Stimulated activated effector memory CD8-positive, alpha-beta T cell treated with anti-CD3 and anti-CD28 coated beads, Interleukin-12 subunit alpha, Interleukin-12 subunit beta, amount 100 ng/mL, for 72 hours (primary cell): ENCODE measurements at regions not wholly inside any gene's neighbourhood (a gene's known extent, or its start where the extent isn't known, plus 50 kb on each side); places are given as distances from the start of the nearest gene placed in this dataset.

Experiments
- ATAC-seq: fragments of 150-1000 bp; cut with Tn5 transposase; 2 replicates; pipeline ENCODE4 v1.10.0; 2021
- DNase-seq, 2 donors: peaks; one replicate each; pipeline ENCODE4 v3.0.0; 2021 to 2022; ENCODE audit warnings: low spot score in 2 of 2
- H3K27ac Mint-ChIP-seq: one replicate; pipeline ENCODE4 v1.8.0; 2022; ENCODE audit warnings: mild to moderate bottlenecking, mixed read lengths
- H3K36me3 Mint-ChIP-seq: one replicate; pipeline ENCODE4 v1.8.0; 2022; ENCODE audit warnings: mild to moderate bottlenecking, mixed read lengths
- H3K4me1 Mint-ChIP-seq: one replicate; pipeline ENCODE4 v1.8.0; 2022; ENCODE audit warnings: mixed read lengths
- H3K4me3 Mint-ChIP-seq: one replicate; pipeline ENCODE4 v1.8.0; 2022; ENCODE audit warnings: mild to moderate bottlenecking, mixed read lengths
- H3K9me3 Mint-ChIP-seq: one replicate; pipeline ENCODE4 v1.8.0; 2022; ENCODE audit warnings: mixed read lengths

DNA sequence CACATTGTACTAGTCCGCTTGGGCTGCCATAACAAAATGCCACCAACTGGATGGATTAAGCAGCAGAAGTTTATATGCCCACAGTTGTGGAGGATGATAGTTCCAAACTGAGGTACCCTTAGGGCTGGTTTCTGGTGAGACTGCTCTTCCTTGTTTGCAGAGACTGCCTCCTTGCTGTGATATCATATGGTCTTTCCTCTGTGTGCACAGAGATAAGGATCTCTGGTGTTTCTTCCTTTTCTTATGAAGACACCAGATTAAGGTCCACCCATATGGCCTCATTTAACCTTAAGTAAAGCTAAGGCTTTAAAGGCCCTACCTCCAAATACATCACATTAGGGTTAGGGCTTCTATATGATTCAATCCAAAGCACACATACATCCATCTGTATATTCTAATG lies 738.2 kb upstream of the GCFC2 start:
- Mint-ChIP-seq H3K4me1 (no peaks in the 10 kb centered on the region), H3K36me3 (no peaks in the 10 kb centered on the region), H3K4me3 (no peak overlapping the region), H3K27ac (no peak overlapping the region), H3K9me3 (peaks cover 21% of the 10 kb centered on the region)
- DNase-seq: no peak
- no peak for ATAC-seq

DNA sequence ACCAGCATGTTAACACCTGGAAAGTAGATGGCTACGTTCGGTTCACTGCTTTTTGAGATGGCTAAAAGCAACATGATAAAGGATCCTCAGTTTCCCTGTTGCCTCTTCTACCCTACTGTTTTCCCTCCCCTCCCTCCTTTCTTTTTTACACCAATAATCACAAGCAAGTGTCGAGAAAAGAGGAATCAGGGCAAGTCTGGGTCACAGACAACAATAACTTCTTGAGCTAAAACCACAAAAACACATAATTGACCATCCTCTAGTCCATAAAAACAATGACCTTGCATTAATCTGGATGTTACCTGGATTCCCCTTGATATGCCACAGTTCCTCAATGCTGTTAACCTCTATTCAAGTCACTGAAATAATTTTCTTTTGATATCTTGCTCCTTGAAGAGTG lies 736.6 kb upstream of the GCFC2 start:
- DNase-seq (no peak), ATAC-seq (no peak)
- Mint-ChIP-seq H3K4me3 (no peak overlapping the region), H3K36me3 (no peaks in the 10 kb centered on the region), H3K27ac (no peak overlapping the region), H3K4me1 (no peaks in the 10 kb centered on the region), H3K9me3 (peaks cover 19% of the 10 kb centered on the region)

DNA sequence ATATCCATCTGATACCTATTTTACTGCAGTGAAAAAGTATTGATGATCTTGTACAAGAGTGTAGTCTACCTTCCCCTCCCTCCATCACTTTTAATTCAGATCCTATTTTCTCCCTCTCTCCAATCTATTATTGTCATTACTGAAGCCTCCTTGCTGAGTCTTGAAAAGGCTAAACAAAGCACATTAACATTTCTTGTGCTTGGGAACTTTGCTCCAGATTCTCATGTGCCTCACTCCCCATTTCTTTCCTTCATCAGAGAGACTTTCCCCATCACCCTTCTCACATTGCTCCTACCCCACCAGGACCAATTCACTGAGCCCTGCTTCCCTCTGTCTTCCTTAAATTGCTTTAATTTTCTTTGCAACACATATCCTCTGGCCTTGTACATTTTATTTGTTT lies 736.2 kb upstream of the GCFC2 start:
- H3K4me3 Mint-ChIP-seq: no peak overlapping the region
- peaks cover 19% of the 10 kb centered on the region for H3K9me3 Mint-ChIP-seq
- no peaks in the 10 kb centered on the region for H3K4me1 Mint-ChIP-seq
- ATAC-seq (no peak), DNase-seq (no peak)
- no peak overlapping the region for H3K27ac Mint-ChIP-seq
- no peaks in the 10 kb centered on the region for H3K36me3 Mint-ChIP-seq

DNA sequence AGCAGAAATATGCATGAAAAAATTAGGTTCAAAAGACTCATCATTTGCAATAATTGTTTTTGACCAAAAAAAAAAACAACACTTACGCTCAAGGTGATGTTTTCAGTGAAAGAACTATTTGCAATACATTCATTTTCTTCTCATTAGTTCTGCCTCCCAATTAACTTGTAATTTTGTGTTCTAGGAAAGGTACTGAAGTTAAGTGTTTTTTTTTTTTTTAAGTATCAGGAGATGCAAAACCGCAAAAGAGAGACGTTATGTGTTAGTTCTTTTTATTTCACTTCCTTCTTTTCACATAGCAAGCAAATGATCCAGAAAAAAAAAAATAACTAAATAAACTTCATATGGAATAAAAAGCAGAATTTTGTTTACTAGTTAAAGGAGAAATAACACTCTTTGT lies 735.2 kb upstream of the GCFC2 start:
- no peak for ATAC-seq
- Mint-ChIP-seq H3K9me3 (peaks cover 16% of the 10 kb centered on the region), H3K27ac (no peak overlapping the region), H3K4me1 (no peaks in the 10 kb centered on the region), H3K36me3 (no peaks in the 10 kb centered on the region), H3K4me3 (no peak overlapping the region)
- DNase-seq: no peak

DNA sequence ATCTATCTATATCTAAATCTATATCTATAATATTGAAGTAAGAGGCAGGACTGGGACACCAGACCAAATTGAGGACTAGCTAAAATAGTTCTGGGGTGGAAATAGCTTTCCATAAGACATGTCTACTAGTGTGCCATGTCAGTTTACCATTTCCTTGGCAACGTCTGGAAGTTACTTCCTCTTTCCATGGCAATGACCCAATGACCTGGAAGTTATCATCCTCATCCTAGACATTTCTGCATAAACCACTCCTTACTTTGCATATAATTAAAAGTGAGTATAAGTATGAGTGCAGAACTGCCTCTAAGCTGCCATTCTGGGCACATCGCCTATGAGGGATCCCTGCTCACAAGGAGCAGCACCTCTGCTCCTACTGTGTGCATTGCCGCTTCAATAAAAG lies 734.0 kb upstream of the GCFC2 start:
- no peak overlapping the region for H3K4me3 Mint-ChIP-seq
- no peak for DNase-seq
- peaks cover 15% of the 10 kb centered on the region for H3K9me3 Mint-ChIP-seq
- no peak for ATAC-seq
- no peaks in the 10 kb centered on the region for H3K36me3 Mint-ChIP-seq
- H3K27ac Mint-ChIP-seq: no peak overlapping the region
- H3K4me1 Mint-ChIP-seq: no peaks in the 10 kb centered on the region

DNA sequence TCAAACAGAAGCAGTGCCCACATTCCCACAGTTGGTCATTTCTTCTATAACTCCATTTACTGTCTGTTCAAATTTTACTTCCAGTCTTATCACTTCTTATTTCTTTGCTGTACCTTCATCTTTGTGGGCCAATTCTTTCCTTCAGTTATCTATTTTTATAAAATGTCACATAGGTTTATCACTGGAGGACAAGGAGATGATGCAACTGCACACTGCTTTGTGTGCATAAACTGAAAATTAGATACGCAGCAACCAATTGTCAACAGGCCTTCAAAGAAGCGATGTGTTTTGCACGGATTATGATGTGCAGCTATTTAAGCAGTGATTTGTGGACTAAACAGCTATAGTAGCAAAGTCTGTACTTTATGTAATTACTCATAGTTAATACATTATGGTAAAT lies 726.8 kb upstream of the GCFC2 start:
- no peaks in the 10 kb centered on the region for H3K36me3 Mint-ChIP-seq
- H3K27ac Mint-ChIP-seq: no peak overlapping the region
- H3K9me3 Mint-ChIP-seq: peaks cover 16% of the 10 kb centered on the region
- no peak for DNase-seq
- H3K4me3 Mint-ChIP-seq: no peak overlapping the region
- ATAC-seq: no peak
- H3K4me1 Mint-ChIP-seq: no peaks in the 10 kb centered on the region

DNA sequence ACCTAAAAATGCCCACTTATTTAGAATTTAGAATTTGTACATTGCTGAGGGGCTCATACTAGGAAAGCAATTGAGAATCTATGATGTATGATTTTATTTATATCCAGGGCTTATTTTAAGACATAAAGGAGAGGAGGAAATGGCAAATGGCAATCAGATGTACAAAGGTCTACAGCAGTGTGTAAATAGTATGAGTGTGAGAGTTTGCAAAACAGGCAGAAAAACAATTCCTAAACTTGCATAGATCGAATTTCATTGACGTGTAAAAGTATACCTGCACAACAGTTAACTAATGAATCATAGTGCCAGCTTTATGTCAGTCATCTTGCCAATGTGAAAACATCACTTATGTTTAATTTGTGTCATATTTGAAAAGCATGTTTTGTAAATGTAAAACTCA lies 718.7 kb upstream of the GCFC2 start:
- ATAC-seq (no peak), DNase-seq (no peak)
- no peaks in the 10 kb centered on the region for H3K36me3 Mint-ChIP-seq
- no peaks in the 10 kb centered on the region for H3K4me1 Mint-ChIP-seq
- peaks cover 16% of the 10 kb centered on the region for H3K9me3 Mint-ChIP-seq
- no peak overlapping the region for H3K27ac Mint-ChIP-seq
- no peak overlapping the region for H3K4me3 Mint-ChIP-seq

DNA sequence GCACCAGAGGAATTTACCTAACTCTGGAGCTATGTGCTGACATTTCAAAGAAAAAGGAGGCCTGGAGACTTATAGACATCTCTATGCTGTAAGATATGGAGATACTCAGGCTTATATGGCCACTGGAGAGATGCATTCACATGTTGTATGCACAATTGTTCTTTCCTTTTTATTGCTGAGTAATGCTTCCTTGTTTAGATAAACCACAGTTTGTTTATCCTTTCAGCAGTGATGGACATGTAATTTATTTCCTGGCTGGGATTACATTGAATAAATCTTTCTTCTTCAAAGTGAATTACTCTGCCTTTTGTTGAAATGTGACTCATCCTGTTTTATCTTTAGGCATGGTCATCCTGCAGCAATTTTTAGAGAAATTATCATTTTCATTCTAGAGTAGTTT lies 716.7 kb upstream of the GCFC2 start:
- no peaks in the 10 kb centered on the region for H3K4me1 Mint-ChIP-seq
- no peak overlapping the region for H3K4me3 Mint-ChIP-seq
- no peak for DNase-seq
- H3K36me3 Mint-ChIP-seq: no peaks in the 10 kb centered on the region
- ATAC-seq: no peak
- no peak overlapping the region for H3K27ac Mint-ChIP-seq
- H3K9me3 Mint-ChIP-seq: peaks cover 18% of the 10 kb centered on the region

DNA sequence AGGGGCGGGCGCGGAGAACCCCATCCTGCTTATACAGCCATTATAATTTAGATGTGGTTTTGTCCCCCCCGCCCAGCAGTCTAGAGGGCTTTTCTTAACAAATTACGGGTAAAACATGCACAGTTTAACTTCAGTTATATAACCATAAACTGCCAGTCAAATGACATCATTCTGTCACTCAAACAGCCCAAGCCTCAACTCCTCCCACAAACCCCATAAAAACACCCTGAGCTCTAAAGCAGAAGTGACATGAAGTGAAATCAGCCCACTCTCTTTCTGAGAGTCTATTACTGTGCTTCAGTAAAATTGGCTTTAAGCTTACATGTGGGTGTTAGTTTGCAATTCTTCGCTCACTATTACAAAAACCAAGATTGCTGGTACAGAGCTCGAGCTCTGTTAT lies 705.1 kb upstream of the GCFC2 start:
- peaks cover 19% of the 10 kb centered on the region for H3K9me3 Mint-ChIP-seq

DNA sequence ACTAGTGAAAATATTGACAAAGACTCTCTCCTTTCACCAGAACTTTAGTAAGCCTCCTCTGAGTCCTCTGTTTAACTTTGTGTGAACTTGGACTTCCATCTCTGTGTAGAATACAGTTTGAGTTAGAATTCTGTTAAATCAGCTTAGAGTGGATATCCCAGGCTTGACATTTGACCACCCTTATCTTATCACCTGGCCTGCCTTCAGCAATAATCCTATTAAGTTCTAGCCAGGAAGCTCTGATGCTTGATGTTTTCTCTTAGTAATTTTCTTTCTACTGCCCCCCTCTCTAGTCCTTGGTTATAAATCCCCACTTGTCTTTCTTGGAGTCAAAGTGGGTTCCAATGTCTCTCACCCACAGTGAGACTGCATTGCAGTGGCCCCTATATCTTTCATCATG lies 702.7 kb upstream of the GCFC2 start:
- ATAC-seq (no peak), DNase-seq (no peak)
- Mint-ChIP-seq H3K4me1 (no peaks in the 10 kb centered on the region), H3K4me3 (no peak overlapping the region), H3K9me3 (peaks cover 19% of the 10 kb centered on the region), H3K27ac (no peak overlapping the region), H3K36me3 (no peaks in the 10 kb centered on the region)

More for the DNA sequence above, 705.1 kb upstream of the GCFC2 start:
- no peaks in the 10 kb centered on the region for H3K36me3 Mint-ChIP-seq
- H3K4me1 Mint-ChIP-seq: no peaks in the 10 kb centered on the region
- H3K4me3 Mint-ChIP-seq: no peak overlapping the region
- H3K27ac Mint-ChIP-seq: no peak overlapping the region
- DNase-seq (no peak), ATAC-seq (no peak)

DNA sequence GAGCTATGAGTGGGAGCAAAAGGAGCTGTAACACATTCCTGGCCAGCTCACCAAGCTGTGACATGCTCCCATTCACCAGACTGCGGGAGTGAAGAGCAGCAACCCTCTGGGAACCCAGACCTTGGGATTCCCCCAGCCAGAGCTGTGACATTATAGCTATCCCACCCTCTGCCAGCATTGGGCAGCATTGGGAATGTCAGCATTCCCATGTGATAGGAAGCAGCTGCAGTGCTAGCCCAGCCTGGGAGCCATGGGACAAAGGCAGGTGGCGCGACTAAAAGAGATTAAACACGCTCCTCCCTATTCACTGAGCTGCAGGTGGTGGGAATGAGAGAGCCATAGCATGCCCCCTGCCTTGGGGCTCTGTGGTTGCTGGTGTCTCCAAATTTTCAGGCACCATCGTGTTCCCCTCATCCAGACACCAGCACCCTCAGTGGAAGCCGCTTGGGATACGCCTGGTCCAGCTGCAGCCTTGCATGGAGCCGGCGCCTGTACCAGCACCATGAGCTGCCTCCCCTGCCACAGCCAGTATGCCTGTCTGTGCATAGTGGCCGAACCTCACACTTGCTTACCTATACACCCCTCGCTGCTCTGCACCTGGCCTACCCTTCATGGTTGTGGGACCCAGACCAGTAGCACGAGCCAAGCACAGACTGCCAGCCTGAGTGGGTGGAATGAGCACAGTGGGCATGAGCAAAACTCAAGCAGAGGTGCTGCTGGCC lies 695.6 kb upstream of the GCFC2 start:
- DNase-seq (no peak), ATAC-seq (no peak)
- Mint-ChIP-seq H3K9me3 (peaks cover 11% of the 10 kb centered on the region), H3K27ac (no peak overlapping the region), H3K4me1 (no peaks in the 10 kb centered on the region), H3K36me3 (no peaks in the 10 kb centered on the region), H3K4me3 (no peak overlapping the region)

DNA sequence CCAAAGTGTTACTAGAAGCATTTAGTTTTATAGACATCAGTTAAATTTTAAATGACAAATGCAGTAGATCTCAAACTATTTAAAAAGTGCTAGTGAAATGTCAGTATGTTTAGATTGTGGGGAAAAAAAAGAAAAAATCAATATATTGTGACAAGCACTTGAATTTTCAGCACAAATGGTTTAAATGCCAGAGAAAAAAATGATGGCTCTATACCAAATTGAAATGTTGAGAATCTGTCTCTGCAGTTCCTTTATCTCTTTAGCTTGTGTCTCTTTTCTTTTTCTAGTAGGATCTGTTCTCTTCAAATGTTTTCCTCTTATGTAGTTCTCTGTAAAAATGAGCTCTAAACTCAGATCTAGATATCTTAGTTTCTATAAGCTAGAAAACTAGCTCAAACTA lies 682.6 kb upstream of the GCFC2 start:
- Mint-ChIP-seq H3K4me1 (no peaks in the 10 kb centered on the region), H3K4me3 (no peak overlapping the region), H3K36me3 (no peaks in the 10 kb centered on the region), H3K27ac (no peak overlapping the region), H3K9me3 (peaks cover 9% of the 10 kb centered on the region)
- ATAC-seq (no peak), DNase-seq (no peak)

DNA sequence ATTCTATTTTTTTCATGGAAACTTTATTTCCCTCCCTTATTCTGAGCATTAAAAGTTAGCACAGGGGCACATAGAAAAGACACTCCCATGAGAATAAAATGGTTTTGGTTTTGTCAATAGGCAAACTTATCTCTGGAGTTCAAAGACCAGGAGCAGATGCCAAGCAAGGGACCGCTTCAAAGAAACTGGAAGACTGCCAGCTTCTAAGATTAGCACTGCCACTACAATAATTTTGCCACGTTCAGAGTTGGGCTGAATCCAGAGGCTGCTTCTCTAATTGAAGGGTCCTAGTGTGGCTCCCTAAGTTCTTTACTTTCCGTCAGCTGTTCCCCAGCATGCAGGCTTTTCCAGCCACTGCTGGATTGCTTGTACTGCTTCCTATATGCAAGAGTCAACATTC lies 681.0 kb upstream of the GCFC2 start:
- no peak for DNase-seq
- Mint-ChIP-seq H3K36me3 (no peaks in the 10 kb centered on the region), H3K4me3 (no peak overlapping the region), H3K4me1 (no peaks in the 10 kb centered on the region), H3K9me3 (peaks cover 9% of the 10 kb centered on the region), H3K27ac (no peak overlapping the region)
- no peak for ATAC-seq

DNA sequence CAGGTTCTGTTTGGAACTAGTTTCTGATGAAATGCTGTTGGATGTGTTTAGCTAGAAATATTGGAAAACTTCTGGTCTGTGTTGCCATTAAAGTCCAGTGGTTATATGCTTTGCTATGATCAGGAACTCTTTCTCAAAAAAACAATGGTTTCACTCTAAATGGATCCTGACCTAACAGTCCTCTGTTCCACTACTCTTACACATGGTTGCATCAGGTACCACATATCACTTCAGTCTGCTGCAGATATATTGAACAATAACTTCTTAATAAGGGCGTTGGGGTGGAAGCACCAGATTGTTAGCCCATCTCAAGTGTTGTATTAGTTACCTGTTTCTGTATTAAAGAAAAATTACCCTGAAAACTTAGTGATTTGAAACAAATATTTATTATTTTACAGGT lies 676.6 kb upstream of the GCFC2 start:
- no peaks in the 10 kb centered on the region for H3K36me3 Mint-ChIP-seq
- no peak overlapping the region for H3K4me3 Mint-ChIP-seq
- no peaks in the 10 kb centered on the region for H3K4me1 Mint-ChIP-seq
- no peak for ATAC-seq
- DNase-seq: no peak
- H3K27ac Mint-ChIP-seq: no peak overlapping the region
- peaks cover 3% of the 10 kb centered on the region for H3K9me3 Mint-ChIP-seq

DNA sequence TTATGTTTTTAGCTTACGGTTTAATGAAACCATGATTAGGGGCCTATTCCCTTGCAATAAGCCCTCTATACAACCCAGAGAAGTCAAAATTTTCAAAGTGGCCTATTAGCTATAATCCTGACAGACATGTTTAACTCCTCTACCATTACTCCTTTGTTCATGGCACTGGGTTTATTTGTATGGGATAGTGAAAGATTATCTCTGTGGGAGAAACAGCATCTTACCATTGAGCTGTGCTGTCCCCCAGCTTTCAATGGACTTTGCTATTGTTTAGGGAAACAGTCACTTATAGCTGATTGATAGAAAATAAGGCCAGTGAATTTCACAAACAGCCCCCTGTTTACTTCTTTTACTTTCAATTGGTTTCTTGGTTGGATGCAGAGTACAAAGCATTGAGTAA lies 675.2 kb upstream of the GCFC2 start:
- Mint-ChIP-seq H3K27ac (no peak overlapping the region), H3K9me3 (peaks cover 3% of the 10 kb centered on the region), H3K36me3 (no peaks in the 10 kb centered on the region), H3K4me1 (no peaks in the 10 kb centered on the region), H3K4me3 (no peak overlapping the region)
- no peak for DNase-seq
- ATAC-seq: no peak

DNA sequence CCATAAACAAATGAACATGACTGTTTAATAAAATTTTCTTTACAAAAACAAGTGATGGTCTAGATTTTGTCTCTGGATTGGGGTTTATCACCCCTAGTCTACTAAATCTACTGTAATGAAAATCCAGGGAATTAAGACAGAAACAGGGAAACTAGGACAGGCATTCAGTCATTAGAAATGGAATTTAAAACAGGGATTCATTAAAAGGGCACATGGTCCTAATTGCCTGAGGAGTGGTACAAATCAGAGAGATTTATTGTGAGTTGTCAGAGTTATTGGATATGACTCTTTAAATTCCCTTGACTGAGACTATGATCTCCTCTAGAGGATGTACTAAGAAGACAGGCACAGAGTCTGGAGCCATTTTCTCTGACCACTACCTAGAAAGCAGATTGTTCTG lies 670.9 kb upstream of the GCFC2 start:
- H3K4me1 Mint-ChIP-seq: no peaks in the 10 kb centered on the region
- peaks cover 20% of the 10 kb centered on the region for H3K9me3 Mint-ChIP-seq
- ATAC-seq (no peak), DNase-seq (no peak)
- H3K27ac Mint-ChIP-seq: no peak overlapping the region
- H3K4me3 Mint-ChIP-seq: no peak overlapping the region
- no peaks in the 10 kb centered on the region for H3K36me3 Mint-ChIP-seq

DNA sequence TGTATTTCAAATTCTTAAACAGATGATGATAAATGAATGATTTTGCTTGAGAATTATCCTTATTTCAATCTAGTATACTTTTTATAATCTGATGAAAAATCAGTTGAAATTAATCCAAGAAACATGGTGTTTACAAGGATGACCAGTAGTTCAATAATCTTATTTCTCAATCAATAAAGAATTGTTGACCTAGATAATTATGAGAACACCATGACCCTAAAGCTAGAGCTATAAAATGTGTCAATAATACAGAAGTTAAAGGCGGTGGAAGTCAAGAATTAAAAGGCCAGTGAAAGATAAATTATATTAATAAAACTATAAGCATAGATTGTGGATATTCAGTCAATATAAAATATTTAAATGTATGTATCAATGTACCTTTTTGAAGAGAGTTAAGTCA lies 667.4 kb upstream of the GCFC2 start:
- Mint-ChIP-seq H3K4me1 (no peaks in the 10 kb centered on the region), H3K9me3 (peaks cover 16% of the 10 kb centered on the region), H3K4me3 (no peak overlapping the region), H3K36me3 (no peaks in the 10 kb centered on the region), H3K27ac (no peak overlapping the region)
- no peak for ATAC-seq
- DNase-seq: no peak
